Neuronal stem cell (in vitro differentiated cells): ENCODE measurements at regions not wholly inside any gene's neighbourhood (a gene's known extent, or its start where the extent isn't known, plus 50 kb on each side); places are given as distances from the start of the nearest gene placed in this dataset.

Source experiments
- DNase-seq: peaks from one replicate; pipeline ENCODE4 v3.0.0-alpha.2; 2013; ENCODE audit warnings: low spot score
- H2AFZ ChIP-seq: one replicate; pipeline ENCODE4 v1.6.1; 2013; ENCODE audit warnings: mild to moderate bottlenecking, low read length, inconsistent platforms
- H2AK5ac ChIP-seq: 2 replicates; pipeline ENCODE4 v1.6.1; 2013; ENCODE audit warnings: low read depth, mild to moderate bottlenecking, inconsistent platforms, low read length, moderate library complexity, mixed read lengths
- H2BK120ac ChIP-seq: 2 replicates; pipeline ENCODE4 v1.6.1; 2013; ENCODE audit warnings: low read depth, mild to moderate bottlenecking, inconsistent platforms, low read length, moderate library complexity, mixed read lengths
- H2BK12ac ChIP-seq: one replicate; pipeline ENCODE4 v1.6.1; 2013; ENCODE audit warnings: low read length, inconsistent platforms
- H2BK15ac ChIP-seq: 2 replicates; pipeline ENCODE4 v1.6.1; 2013; ENCODE audit warnings: mild to moderate bottlenecking, low read length, inconsistent platforms, mixed read lengths
- H2BK5ac ChIP-seq: one replicate; pipeline ENCODE4 v1.6.1; 2013; ENCODE audit warnings: inconsistent platforms, mild to moderate bottlenecking, low read length, moderate library complexity
- H3K14ac ChIP-seq: one replicate; pipeline ENCODE4 v1.6.1; 2013; ENCODE audit warnings: low read length, inconsistent platforms
- H3K18ac ChIP-seq: 2 replicates; pipeline ENCODE4 v1.6.1; 2013; ENCODE audit warnings: low read length, inconsistent platforms
- H3K23ac ChIP-seq: 2 replicates; pipeline ENCODE4 v1.6.1; 2013; ENCODE audit warnings: low read depth, mild to moderate bottlenecking, mixed read lengths, low read length, inconsistent platforms; ENCODE audit not compliant: poor library complexity
- H3K27ac ChIP-seq: replicated peaks from 3 replicates; pipeline ENCODE4 v1.5.1; 2013; ENCODE audit warnings: low read length, inconsistent platforms
- H3K27me3 ChIP-seq, 3 experiments: 2 replicates each; pipeline ENCODE4 v1.6.1; 2013; ENCODE audit warnings: low read length in 3 of 3, mild to moderate bottlenecking in 2 of 3, inconsistent platforms in 1 of 3, low read depth in 1 of 3, mixed read lengths in 1 of 3, moderate library complexity in 1 of 3; ENCODE audit not compliant: control insufficient read depth in 3 of 3, insufficient read depth in 3 of 3
- H3K36me3 ChIP-seq, 2 donors: replicated peaks in 1 of 2; 2 replicates each; pipeline ENCODE4 v1.6.1; 2013; ENCODE audit warnings: low read length in 2 of 2; ENCODE audit not compliant: control insufficient read depth in 2 of 2, insufficient read depth in 2 of 2
- H3K4ac ChIP-seq: 2 replicates; pipeline ENCODE4 v1.6.1; 2013; ENCODE audit warnings: inconsistent platforms, mild to moderate bottlenecking, low read length, moderate library complexity
- H3K4me1 ChIP-seq, 2 donors: 1 replicate in 1 of 2; 2 replicates in 1 of 2; pipeline ENCODE4 v1.6.1; 2013; ENCODE audit warnings: low read length in 2 of 2, low read depth in 1 of 2; ENCODE audit not compliant: control insufficient read depth in 2 of 2, insufficient read depth in 1 of 2
- H3K4me2 ChIP-seq: one replicate; pipeline ENCODE4 v1.6.1; 2013; ENCODE audit warnings: mild to moderate bottlenecking, low read length, inconsistent platforms; ENCODE audit not compliant: insufficient read depth, poor library complexity, severe bottlenecking
- H3K4me3 ChIP-seq, 2 donors: 2 replicates each; pipeline ENCODE4 v1.5.1; 2013; ENCODE audit warnings: low read length in 2 of 2, mild to moderate bottlenecking in 2 of 2, inconsistent platforms in 1 of 2, moderate library complexity in 1 of 2
- H3K79me1 ChIP-seq: one replicate; pipeline ENCODE4 v1.6.1; 2013; ENCODE audit warnings: low read depth, mild to moderate bottlenecking, inconsistent platforms, low read length, moderate library complexity
- H3K9ac ChIP-seq: one replicate; pipeline ENCODE4 v1.6.1; 2013; ENCODE audit warnings: mild to moderate bottlenecking, low read depth, low read length, inconsistent platforms; ENCODE audit not compliant: poor library complexity
- H3K9me3 ChIP-seq, 2 donors: replicated peaks in 1 of 2; 2 replicates each; pipeline versions ENCODE3 to v1.6.1; 2013; ENCODE audit warnings: low read length in 2 of 2, mild to moderate bottlenecking in 2 of 2, inconsistent platforms in 1 of 2, low read depth in 1 of 2, mixed read lengths in 1 of 2, moderate library complexity in 1 of 2; ENCODE audit not compliant: control insufficient read depth in 2 of 2, insufficient read depth in 1 of 2
- H4K8ac ChIP-seq: one replicate; pipeline ENCODE4 v1.6.1; 2013; ENCODE audit warnings: low read depth, mild to moderate bottlenecking, inconsistent platforms, low read length, moderate library complexity
- H4K91ac ChIP-seq: one replicate; pipeline ENCODE4 v1.6.1; 2013; ENCODE audit warnings: low read length, low read depth, mild to moderate bottlenecking, inconsistent platforms; ENCODE audit not compliant: poor library complexity
- WGBS, 2 donors: extraction: QIAGEN DNeasy Blood & Tissue Kit; methylation state at CpG; one replicate each; pipeline ENCODE4 v1.1.7; 2013; ENCODE audit warnings: missing lambda C conversion rate in 2 of 2, mixed read lengths in 1 of 2; ENCODE audit not compliant: insufficient read length in 2 of 2, insufficient replicate concordance in 1 of 2; ENCODE audit errors: extremely low coverage in 2 of 2; 5-methylcytosine and 5-hydroxymethylcytosine counted together

- H3K23ac ChIP-seq = no peak overlapping the region
- no peak overlapping the region for H2AK5ac ChIP-seq
- H4K8ac ChIP-seq = no peak overlapping the region
- H3K4me2 ChIP-seq = no peak overlapping the region
- no peak overlapping the region for H2BK120ac ChIP-seq
- H3K79me1 ChIP-seq = no peaks in the 10 kb centered on the region
- no peaks in the 10 kb centered on the region for H3K4me1 ChIP-seq
- H3K4ac ChIP-seq = no peak overlapping the region
- H3K9ac ChIP-seq = no peak overlapping the region
- WGBS, 2 donors = no CpG with 5 or more reads among the region's 2 CpGs
- no peaks in the 10 kb centered on the region for H3K36me3 ChIP-seq
- no peak overlapping the region for H3K18ac ChIP-seq
- no peak overlapping the region for H2AFZ ChIP-seq
- peaks cover 0 to 3% of the 10 kb centered on the region in 2 donors for H3K9me3 ChIP-seq
- H2BK12ac ChIP-seq = no peak overlapping the region
- no peak overlapping the region for H2BK15ac ChIP-seq
- no peak overlapping the region for H4K91ac ChIP-seq
- H3K4me3 ChIP-seq = no peak overlapping the region
- no peaks in the 10 kb centered on the region for H3K27me3 ChIP-seq
- H3K14ac ChIP-seq = no peak overlapping the region
- no peak for DNase-seq
- no peak overlapping the region for H2BK5ac ChIP-seq
- H3K27ac ChIP-seq = no peak overlapping the region
These were observed 210.4 kb upstream of the DSEL start for GRCh38 chr18:67726882-67727281.

- no peak overlapping the region for H3K9ac ChIP-seq
- H2AFZ ChIP-seq = no peak overlapping the region
- no peak overlapping the region for H3K4me3 ChIP-seq
- H2BK120ac ChIP-seq = no peak overlapping the region
- no peak overlapping the region for H2AK5ac ChIP-seq
- no peak overlapping the region for H2BK12ac ChIP-seq
- H3K9me3 ChIP-seq = no peaks in the 10 kb centered on the region
- H2BK5ac ChIP-seq = no peak overlapping the region
- H3K14ac ChIP-seq = no peak overlapping the region
- no peak overlapping the region for H3K4me2 ChIP-seq
- H3K79me1 ChIP-seq = no peaks in the 10 kb centered on the region
- no peaks in the 10 kb centered on the region for H3K4me1 ChIP-seq
- DNase-seq = no peak
- no CpG with 5 or more reads among the region's 8 CpGs for WGBS, 2 donors
- H3K4ac ChIP-seq = no peak overlapping the region
- H4K8ac ChIP-seq = no peak overlapping the region
- no peak overlapping the region for H3K27ac ChIP-seq
- no peaks in the 10 kb centered on the region for H3K27me3 ChIP-seq
- H3K18ac ChIP-seq = no peak overlapping the region
- H3K36me3 ChIP-seq = no peaks in the 10 kb centered on the region
- no peak overlapping the region for H3K23ac ChIP-seq
- H4K91ac ChIP-seq = no peak overlapping the region
- H2BK15ac ChIP-seq = no peak overlapping the region
These were observed 201.3 kb upstream of the DSEL start for GRCh38 chr18:67717800-67718199.

GRCh38 chr18:67715567-67715966, 199.0 kb upstream of the DSEL start:
- Histone ChIP-seq H2BK15ac (no peak overlapping the region), H3K18ac (no peak overlapping the region), H2BK5ac (no peak overlapping the region), H3K27me3 (no peaks in the 10 kb centered on the region), H3K9me3 (no peaks in the 10 kb centered on the region), H3K4me2 (no peak overlapping the region), H2BK12ac (no peak overlapping the region), H2AFZ (no peak overlapping the region), H3K36me3 (no peaks in the 10 kb centered on the region), H2AK5ac (no peak overlapping the region), H3K4ac (no peak overlapping the region), H3K23ac (no peak overlapping the region), H3K14ac (no peak overlapping the region), H3K79me1 (no peaks in the 10 kb centered on the region), H3K27ac (no peak overlapping the region), H4K8ac (no peak overlapping the region), H3K9ac (no peak overlapping the region), H3K4me1 (no peaks in the 10 kb centered on the region), H2BK120ac (no peak overlapping the region), H4K91ac (no peak overlapping the region), H3K4me3 (no peak overlapping the region)
- no peak for DNase-seq
- WGBS, 2 donors = no CpG with 5 or more reads among the region's 2 CpGs

- Histone ChIP-seq H3K79me1 (no peaks in the 10 kb centered on the region), H3K27me3 (no peaks in the 10 kb centered on the region), H3K4me1 (peaks cover 2% of the 10 kb centered on the region in 2 donors), H4K8ac (no peak overlapping the region), H3K27ac (no peak overlapping the region), H2AFZ (no peak overlapping the region), H2BK15ac (no peak overlapping the region), H2AK5ac (no peak overlapping the region), H3K4me2 (no peak overlapping the region), H2BK5ac (no peak overlapping the region), H2BK120ac (no peak overlapping the region), H3K9me3 (no peaks in the 10 kb centered on the region), H3K23ac (no peak overlapping the region), H2BK12ac (no peak overlapping the region), H3K14ac (no peak overlapping the region), H3K4ac (no peak overlapping the region), H3K4me3 (no peak overlapping the region), H3K36me3 (no peaks in the 10 kb centered on the region), H3K9ac (no peak overlapping the region), H4K91ac (no peak overlapping the region), H3K18ac (no peak overlapping the region)
- no CpG with 5 or more reads among the region's 2 CpGs for WGBS, 2 donors
- DNase-seq = no peak
These were observed 194.1 kb upstream of the DSEL start for GRCh38 chr18:67710639-67711038.
